Caco-2 (cell line): ENCODE measurements at regions not wholly inside any gene's neighbourhood (a gene's known extent, or its start where the extent isn't known, plus 50 kb on each side); places are given as distances from the start of the nearest gene placed in this dataset.

Experiments used
- BruUV-seq: library from RNA; stranded (reverse); fragments of 400-500 nt; replicated peaks from 2 replicates; lab custom pipeline; 2021; lab: Mats Ljungman, UMichigan
- CTCF ChIA-PET: fragments of 300-600 bp; sonication (Branson Sonifier 250); formaldehyde crosslinking; loops from one replicate; lab custom pipeline; 2022; ENCODE audit warnings: antibody characterized with exemption; lab: Charles Lee
- POLR2A ChIA-PET: fragments of 300-600 bp; sonication (Branson Sonifier 250); formaldehyde crosslinking; loops from one replicate; lab custom pipeline; 2022; ENCODE audit warnings: antibody characterized with exemption; lab: Charles Lee
- DNase-seq, 2 experiments: peaks; one replicate each; pipeline versions ENCODE4 v3.0.0 to v3.0.0-alpha.2; 2020 to 2022
- H3K27me3 ChIP-seq: replicated peaks from 2 replicates; pipeline ENCODE4 v1.6.0; 2011; ENCODE audit warnings: low read length; ENCODE audit not compliant: control insufficient read depth, insufficient read depth
- H3K36me3 ChIP-seq: 2 replicates; pipeline ENCODE4 v1.5.1; 2011; ENCODE audit warnings: low read length; ENCODE audit not compliant: control insufficient read depth, insufficient read depth
- H3K4me1 ChIP-seq: fragments of 250-450 bp; sonication (Bioruptor Pico); 2 replicates; pipeline ENCODE4 v1.5.1; 2020; ENCODE audit warnings: mild to moderate bottlenecking
- H3K4me3 ChIP-seq: 2 replicates; pipeline ENCODE4 v1.5.1; 2011; ENCODE audit warnings: low read depth, mild to moderate bottlenecking, control low read depth, low read length
- H3K9me3 ChIP-seq: fragments of 250-450 bp; sonication (Bioruptor Pico); 2 replicates; pipeline ENCODE4 v1.5.1; 2020; ENCODE audit warnings: mild to moderate bottlenecking, moderate library complexity
- H3K27ac Mint-ChIP-seq: one replicate; pipeline ENCODE4 v1.8.0; 2022; ENCODE audit warnings: mixed read lengths; ENCODE audit not compliant: unreplicated experiment
- H3K27me3 Mint-ChIP-seq: one replicate; pipeline ENCODE4 v1.8.0; 2022; ENCODE audit warnings: mixed read lengths; ENCODE audit not compliant: insufficient read depth, unreplicated experiment
- H3K36me3 Mint-ChIP-seq: one replicate; pipeline ENCODE4 v1.8.0; 2022; ENCODE audit warnings: mild to moderate bottlenecking, mixed read lengths; ENCODE audit not compliant: insufficient read depth, unreplicated experiment
- H3K4me1 Mint-ChIP-seq: one replicate; pipeline ENCODE4 v1.8.0; 2022; ENCODE audit warnings: low read depth, mixed read lengths; ENCODE audit not compliant: unreplicated experiment
- H3K4me3 Mint-ChIP-seq: one replicate; pipeline ENCODE4 v1.8.0; 2022; ENCODE audit warnings: mild to moderate bottlenecking, moderate library complexity, mixed read lengths; ENCODE audit not compliant: unreplicated experiment
- H3K9me3 Mint-ChIP-seq: one replicate; pipeline ENCODE4 v1.8.0; 2022; ENCODE audit warnings: mixed read lengths; ENCODE audit not compliant: unreplicated experiment
- CTCF ChIP-seq, 2 experiments: fragments of 200-600 bp in 1 of 2; IDR thresholded peaks; 1 replicate in 1 of 2; 2 replicates in 1 of 2; pipeline versions ENCODE4 v1.5.1 to v1.8.0; 2011 to 2022; ENCODE audit warnings: antibody characterized with exemption in 1 of 2, control low read depth in 1 of 2, inconsistent platforms in 1 of 2, low read depth in 1 of 2, low read length in 1 of 2, mild to moderate bottlenecking in 1 of 2, moderate library complexity in 1 of 2; ENCODE audit not compliant: insufficient read depth in 1 of 2, severe bottlenecking in 1 of 2, unreplicated experiment in 1 of 2
- intact Hi-C: fragments of 100-400 bp; cut with micrococcal nuclease; formaldehyde crosslinking; loops from one replicate; pipeline ENCODE4 v1.10.0; 2022; ENCODE audit not compliant: unreplicated experiment

DNA sequence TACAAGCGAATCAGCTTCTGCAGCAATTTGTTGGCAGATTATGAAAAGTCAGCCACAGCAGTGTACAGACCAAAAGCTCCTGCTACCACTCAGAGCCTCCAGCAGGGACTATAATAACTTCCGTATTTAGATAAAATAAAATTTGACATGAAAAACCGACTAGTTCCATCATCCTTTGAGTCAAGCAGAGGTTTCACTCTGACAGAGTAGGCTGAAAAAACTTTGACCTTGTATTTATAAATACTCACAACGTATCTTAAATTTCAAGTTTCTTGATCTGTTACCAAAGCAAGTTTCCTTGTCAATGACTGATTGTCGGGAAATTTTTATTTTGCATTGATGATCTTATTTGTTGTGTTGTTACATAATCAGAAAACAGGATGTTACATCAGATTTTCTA lies 283.4 kb downstream of the DAD1 start:
- Histone ChIP-seq H3K27me3 (no peaks in the 10 kb centered on the region), H3K9me3 (peaks cover 2% of the 10 kb centered on the region; the same call in 1 of the 2 replicates), H3K36me3 (no peaks in the 10 kb centered on the region), H3K4me3 (no peak overlapping the region), H3K4me1 (peaks cover 15% of the 10 kb centered on the region)
- no peak overlapping the region for H3K27ac Mint-ChIP-seq
- no peaks in the 10 kb centered on the region for H3K36me3 Mint-ChIP-seq
- intact Hi-C loops: no loop called here
- peaks cover 7% of the 10 kb centered on the region for H3K4me1 Mint-ChIP-seq
- no peaks in the 10 kb centered on the region for H3K27me3 Mint-ChIP-seq
- no peak for DNase-seq
- no peaks in the 10 kb centered on the region for H3K9me3 Mint-ChIP-seq
- POLR2A ChIA-PET: no interaction called here
- BruUV-seq: no TSS peak
- CTCF ChIA-PET: no interaction called here
- no peak for TF ChIP-seq CTCF (IDR thresholded peaks at IDR 0.05; ENCODE audit: insufficient read depth in 1 of 2, low read depth in 1 of 2, low read length in 1 of 2, severe bottlenecking in 1 of 2, unreplicated experiment in 1 of 2)
- no peak overlapping the region for H3K4me3 Mint-ChIP-seq

- Histone ChIP-seq H3K36me3 (no peaks in the 10 kb centered on the region), H3K4me3 (no peak overlapping the region), H3K27me3 (no peaks in the 10 kb centered on the region), H3K9me3 (peaks cover 3% of the 10 kb centered on the region; the same call in 1 of the 2 replicates), H3K4me1 (peaks cover 15% of the 10 kb centered on the region)
- no peak overlapping the region for H3K27ac Mint-ChIP-seq
- TF ChIP-seq CTCF (IDR thresholded peaks at IDR 0.05; ENCODE audit: insufficient read depth in 1 of 2, low read depth in 1 of 2, low read length in 1 of 2, severe bottlenecking in 1 of 2, unreplicated experiment in 1 of 2): no peak
- CTCF ChIA-PET: no interaction called here
- H3K9me3 Mint-ChIP-seq: no peaks in the 10 kb centered on the region
- DNase-seq: no peak
- no peaks in the 10 kb centered on the region for H3K27me3 Mint-ChIP-seq
- no peaks in the 10 kb centered on the region for H3K36me3 Mint-ChIP-seq
- intact Hi-C loops: no loop called here
- no peak overlapping the region for H3K4me3 Mint-ChIP-seq
- H3K4me1 Mint-ChIP-seq: no peaks in the 10 kb centered on the region
- no TSS peak for BruUV-seq
- POLR2A ChIA-PET: no interaction called here
Observed at GRCh38 chr14:22304326-22304725, 284.7 kb downstream of the DAD1 start.

DNA sequence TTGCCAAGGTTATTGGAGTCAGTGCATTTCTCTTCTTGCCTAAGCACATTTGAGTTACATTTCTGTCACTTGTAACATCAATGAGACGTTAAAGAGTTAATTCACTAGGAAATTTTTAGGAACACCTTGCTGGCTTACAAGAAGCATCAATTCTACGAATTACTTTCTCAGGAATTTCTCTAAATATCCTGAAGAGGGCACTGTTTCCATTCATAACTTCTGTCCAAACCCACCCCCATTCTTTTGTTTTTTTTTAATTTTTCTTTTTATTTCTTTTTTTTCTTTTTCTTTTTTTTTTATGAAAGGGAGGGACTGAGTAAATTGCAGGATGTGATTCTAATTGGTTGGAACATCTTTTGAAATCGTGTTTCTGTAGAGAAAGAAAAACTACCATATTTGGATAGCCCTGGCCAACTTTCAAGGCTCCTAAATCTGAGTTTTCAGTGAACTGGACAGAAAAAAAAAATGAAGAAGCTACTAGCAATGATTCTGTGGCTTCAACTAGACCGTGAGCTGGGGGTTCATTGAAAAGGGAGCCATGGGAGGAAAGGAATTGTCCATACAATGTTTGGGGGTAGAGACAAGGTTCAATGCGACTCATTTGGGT lies 285.3 kb downstream of the DAD1 start:
- Histone ChIP-seq H3K36me3 (no peaks in the 10 kb centered on the region), H3K4me3 (no peak overlapping the region), H3K27me3 (no peaks in the 10 kb centered on the region), H3K9me3 (peaks cover 7% of the 10 kb centered on the region; the same call in 1 of the 2 replicates), H3K4me1 (peaks cover 15% of the 10 kb centered on the region)
- no peaks in the 10 kb centered on the region for H3K36me3 Mint-ChIP-seq
- intact Hi-C loops: no loop called here
- ChIA-PET POLR2A (no interaction called here), CTCF (no interaction called here)
- TF ChIP-seq CTCF (IDR thresholded peaks at IDR 0.05; ENCODE audit: insufficient read depth in 1 of 2, low read depth in 1 of 2, low read length in 1 of 2, severe bottlenecking in 1 of 2, unreplicated experiment in 1 of 2): peak; percentile 43 to 49
- H3K27ac Mint-ChIP-seq: no peak overlapping the region
- DNase-seq: no peak
- BruUV-seq: no TSS peak
- H3K9me3 Mint-ChIP-seq: peaks cover under 1% of the 10 kb centered on the region
- H3K27me3 Mint-ChIP-seq: no peaks in the 10 kb centered on the region
- H3K4me1 Mint-ChIP-seq: no peaks in the 10 kb centered on the region
- H3K4me3 Mint-ChIP-seq: no peak overlapping the region
